B cell (primary cell): ENCODE measurements at regions not wholly inside any gene's neighbourhood (a gene's known extent, or its start where the extent isn't known, plus 50 kb on each side); places are given as distances from the start of the nearest gene placed in this dataset.

ENCODE experiments used
- EZH2 ChIP-seq: IDR thresholded peaks from 2 replicates; pipeline ENCODE4 v1.6.1; 2012; ENCODE audit warnings: borderline replicate concordance, low read depth, mild to moderate bottlenecking, moderate library complexity, low read length; ENCODE audit not compliant: insufficient read depth, poor library complexity, severe bottlenecking
- TF ChIP-seq, protein P1 (sequence below): fragments of 200-600 bp; IDR thresholded peaks from one replicate; pipeline ENCODE4 v1.8.0; 2022; ENCODE audit warnings: antibody characterized with exemption, mild to moderate bottlenecking

DNA sequence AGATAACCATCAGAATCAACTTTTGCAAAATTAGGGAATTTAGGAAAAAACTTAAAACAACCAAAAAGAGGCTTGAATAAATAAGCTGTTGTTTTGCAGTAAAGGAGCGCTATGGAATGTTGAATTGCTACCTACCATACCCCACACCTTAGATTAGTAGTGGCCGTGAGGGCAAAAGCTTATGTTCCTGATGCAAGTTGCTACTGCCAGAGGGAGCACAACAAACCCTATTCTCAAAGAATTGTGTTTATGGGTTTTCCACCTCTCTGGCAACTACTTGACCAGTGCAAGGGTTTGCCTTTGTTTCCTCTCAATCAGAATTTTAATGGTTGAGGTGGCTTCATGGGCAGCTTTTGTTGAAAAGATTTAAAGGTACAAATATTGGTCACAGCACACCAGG, 268.1 kb downstream of the LAS1L start:
- TF ChIP-seq, protein P1, sequence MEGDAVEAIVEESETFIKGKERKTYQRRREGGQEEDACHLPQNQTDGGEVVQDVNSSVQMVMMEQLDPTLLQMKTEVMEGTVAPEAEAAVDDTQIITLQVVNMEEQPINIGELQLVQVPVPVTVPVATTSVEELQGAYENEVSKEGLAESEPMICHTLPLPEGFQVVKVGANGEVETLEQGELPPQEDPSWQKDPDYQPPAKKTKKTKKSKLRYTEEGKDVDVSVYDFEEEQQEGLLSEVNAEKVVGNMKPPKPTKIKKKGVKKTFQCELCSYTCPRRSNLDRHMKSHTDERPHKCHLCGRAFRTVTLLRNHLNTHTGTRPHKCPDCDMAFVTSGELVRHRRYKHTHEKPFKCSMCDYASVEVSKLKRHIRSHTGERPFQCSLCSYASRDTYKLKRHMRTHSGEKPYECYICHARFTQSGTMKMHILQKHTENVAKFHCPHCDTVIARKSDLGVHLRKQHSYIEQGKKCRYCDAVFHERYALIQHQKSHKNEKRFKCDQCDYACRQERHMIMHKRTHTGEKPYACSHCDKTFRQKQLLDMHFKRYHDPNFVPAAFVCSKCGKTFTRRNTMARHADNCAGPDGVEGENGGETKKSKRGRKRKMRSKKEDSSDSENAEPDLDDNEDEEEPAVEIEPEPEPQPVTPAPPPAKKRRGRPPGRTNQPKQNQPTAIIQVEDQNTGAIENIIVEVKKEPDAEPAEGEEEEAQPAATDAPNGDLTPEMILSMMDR = no peak
- TF ChIP-seq EZH2 = no peak
